ENCODE measurements at regions not wholly inside any gene's neighbourhood (a gene's known extent, or its start where the extent isn't known, plus 50 kb on each side); places are given as distances from the start of the nearest gene placed in this dataset.
"Not testable (repeated sequence)": the region's sequence is repeated elsewhere in the genome, so short reads cannot be mapped to it uniquely, and the experiment has no call there.

- Histone ChIP-seq H3K36me3 (ENCODE audit: low read depth, missing control alignments) (no peaks in the 10 kb centered on the region), H3K27me3 (no peaks in the 10 kb centered on the region), H3K4me3 (no peak overlapping the region), H3K9me3 (no peaks in the 10 kb centered on the region), H3K4me1 (no peaks in the 10 kb centered on the region), H3K27ac (no peak overlapping the region)
- TF ChIP-seq, protein P1, sequence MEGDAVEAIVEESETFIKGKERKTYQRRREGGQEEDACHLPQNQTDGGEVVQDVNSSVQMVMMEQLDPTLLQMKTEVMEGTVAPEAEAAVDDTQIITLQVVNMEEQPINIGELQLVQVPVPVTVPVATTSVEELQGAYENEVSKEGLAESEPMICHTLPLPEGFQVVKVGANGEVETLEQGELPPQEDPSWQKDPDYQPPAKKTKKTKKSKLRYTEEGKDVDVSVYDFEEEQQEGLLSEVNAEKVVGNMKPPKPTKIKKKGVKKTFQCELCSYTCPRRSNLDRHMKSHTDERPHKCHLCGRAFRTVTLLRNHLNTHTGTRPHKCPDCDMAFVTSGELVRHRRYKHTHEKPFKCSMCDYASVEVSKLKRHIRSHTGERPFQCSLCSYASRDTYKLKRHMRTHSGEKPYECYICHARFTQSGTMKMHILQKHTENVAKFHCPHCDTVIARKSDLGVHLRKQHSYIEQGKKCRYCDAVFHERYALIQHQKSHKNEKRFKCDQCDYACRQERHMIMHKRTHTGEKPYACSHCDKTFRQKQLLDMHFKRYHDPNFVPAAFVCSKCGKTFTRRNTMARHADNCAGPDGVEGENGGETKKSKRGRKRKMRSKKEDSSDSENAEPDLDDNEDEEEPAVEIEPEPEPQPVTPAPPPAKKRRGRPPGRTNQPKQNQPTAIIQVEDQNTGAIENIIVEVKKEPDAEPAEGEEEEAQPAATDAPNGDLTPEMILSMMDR (IDR thresholded peaks at IDR 0.05): no peak
- TF ChIP-seq POLR2A (IDR thresholded peaks at IDR 0.05): no peak
- intact Hi-C loops (cut with DNase I; ENCODE audit: low total_unique reads): no loop called here
- DNase-seq: no peak
Measured at GRCh38 chr9:79430619-79431018, 141.1 kb upstream of the TLE4 start.

DNA sequence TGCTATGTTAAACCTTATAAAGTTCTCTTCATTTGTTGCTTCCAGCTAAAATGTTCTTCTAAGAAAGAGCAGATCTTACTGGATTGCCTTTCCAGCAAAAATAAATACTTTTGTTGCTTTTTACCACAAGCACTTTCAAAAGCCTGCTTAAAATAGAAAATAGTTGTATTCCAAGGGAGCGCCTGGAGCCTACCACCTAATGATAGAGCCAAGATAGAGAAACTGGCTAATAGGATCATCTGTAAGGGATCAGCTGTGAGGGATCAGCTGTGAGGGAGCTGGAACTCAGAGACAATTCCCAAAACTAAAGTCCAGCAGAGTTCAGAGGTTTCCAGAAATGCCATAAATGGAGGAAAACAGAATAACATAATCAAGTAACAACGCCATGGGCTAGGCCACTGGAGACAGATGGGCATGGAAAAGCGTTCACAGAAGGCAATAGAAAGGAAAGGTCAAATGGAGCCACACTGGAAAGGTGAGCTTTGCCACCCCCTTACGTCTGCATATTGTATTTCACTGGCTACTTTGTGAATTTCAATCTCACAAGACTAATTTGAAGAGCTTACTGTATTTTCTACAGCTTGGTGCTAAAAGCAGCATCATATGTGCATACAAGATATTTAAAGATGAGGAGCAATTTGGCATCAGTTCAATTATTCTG lies 140.6 kb upstream of the TLE4 start:
- no peak for TF ChIP-seq POLR2A (IDR thresholded peaks at IDR 0.05)
- TF ChIP-seq, protein P1 (IDR thresholded peaks at IDR 0.05): no peak
- no peak overlapping the region for H3K27ac ChIP-seq
- no peaks in the 10 kb centered on the region for H3K9me3 ChIP-seq
- no peak overlapping the region for H3K4me3 ChIP-seq
- intact Hi-C loops (cut with DNase I; ENCODE audit: low total_unique reads): no loop called here
- no peaks in the 10 kb centered on the region for H3K4me1 ChIP-seq
- 63 to 71% methylated on average over 4 of the region's 4 CpGs for WGBS, 2 donors
- DNase-seq: no peak
- no peaks in the 10 kb centered on the region for H3K36me3 ChIP-seq (ENCODE audit: low read depth, missing control alignments)
- H3K27me3 ChIP-seq: no peaks in the 10 kb centered on the region

GRCh38 chr9:79432485-79432884 lies 139.3 kb upstream of the TLE4 start:
- intact Hi-C loops (cut with DNase I; ENCODE audit: low total_unique reads): no loop called here
- Histone ChIP-seq H3K27me3 (no peaks in the 10 kb centered on the region), H3K27ac (no peak overlapping the region), H3K4me3 (no peak overlapping the region), H3K36me3 (ENCODE audit: low read depth, missing control alignments) (no peaks in the 10 kb centered on the region), H3K9me3 (no peaks in the 10 kb centered on the region), H3K4me1 (no peaks in the 10 kb centered on the region)
- TF ChIP-seq, protein P1 (IDR thresholded peaks at IDR 0.05): no peak
- TF ChIP-seq POLR2A (IDR thresholded peaks at IDR 0.05): no peak
- WGBS, 2 donors: 94 to 100% methylated on average over 1 of the region's 1 CpG
- no peak for DNase-seq

GRCh38 chr9:79433703-79434102 lies 138.1 kb upstream of the TLE4 start:
- intact Hi-C loops (cut with DNase I; ENCODE audit: low total_unique reads): no loop called here
- H3K36me3 ChIP-seq (ENCODE audit: low read depth, missing control alignments): no peaks in the 10 kb centered on the region
- H3K4me1 ChIP-seq: no peaks in the 10 kb centered on the region
- H3K4me3 ChIP-seq: no peak overlapping the region
- H3K9me3 ChIP-seq: no peaks in the 10 kb centered on the region
- H3K27ac ChIP-seq: no peak overlapping the region
- no peak for DNase-seq
- no peaks in the 10 kb centered on the region for H3K27me3 ChIP-seq
- TF ChIP-seq POLR2A (IDR thresholded peaks at IDR 0.05): no peak
- TF ChIP-seq, protein P1 (IDR thresholded peaks at IDR 0.05): no peak

- H3K27ac ChIP-seq; H3K9me3 ChIP-seq; H3K36me3 ChIP-seq (ENCODE audit: low read depth, missing control alignments); intact Hi-C loops (cut with DNase I; ENCODE audit: low total_unique reads); H3K27me3 ChIP-seq; H3K4me3 ChIP-seq; DNase-seq; H3K4me1 ChIP-seq: not testable (repeated sequence)
- WGBS, 2 donors: 39 to 51% methylated on average over 11 to 19 of the region's 19 CpGs
Measured at GRCh38 chr9:79439221-79439620, 132.5 kb upstream of the TLE4 start.

Measured in testis (tissue), 2 donors.